ENCODE measurements at regions not wholly inside any gene's neighbourhood (a gene's known extent, or its start where the extent isn't known, plus 50 kb on each side); places are given as distances from the start of the nearest gene placed in this dataset.

DNA sequence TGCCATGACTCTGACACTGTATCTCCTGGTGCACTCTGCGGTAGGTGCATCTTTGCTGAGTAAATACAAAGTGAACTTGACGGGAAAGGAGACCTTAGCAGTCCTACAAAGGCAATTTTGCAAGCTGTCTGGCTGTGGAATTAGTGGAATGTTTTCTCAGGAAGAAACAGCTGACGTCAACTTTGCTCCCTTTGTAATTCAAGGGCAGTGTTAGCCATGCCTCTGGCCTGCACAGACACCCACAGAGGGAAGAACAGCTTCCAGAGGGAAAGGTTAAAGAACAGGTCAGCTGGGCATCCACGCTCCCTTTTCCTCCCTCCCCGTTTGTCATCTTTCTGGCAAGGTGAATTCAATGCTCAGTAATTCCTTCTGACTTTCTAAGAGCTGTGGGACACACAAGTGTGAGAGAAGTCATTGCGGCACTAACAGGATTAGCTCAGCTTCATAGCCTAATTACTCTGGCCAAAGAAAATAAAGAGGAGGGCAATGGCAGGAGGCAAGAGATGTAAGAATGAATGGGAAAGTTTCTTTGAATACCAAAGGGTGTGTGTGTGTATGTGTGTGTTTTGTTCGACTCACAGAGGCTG lies 476.9 kb upstream of the GOT2 start (continued):
- TF ChIP-seq CBFB (CRISPR knock-in tag; IDR thresholded peaks at IDR 0.05): peak; percentile 64; the same call in 1 of the 2 replicates
- TF ChIP-seq, protein P1, sequence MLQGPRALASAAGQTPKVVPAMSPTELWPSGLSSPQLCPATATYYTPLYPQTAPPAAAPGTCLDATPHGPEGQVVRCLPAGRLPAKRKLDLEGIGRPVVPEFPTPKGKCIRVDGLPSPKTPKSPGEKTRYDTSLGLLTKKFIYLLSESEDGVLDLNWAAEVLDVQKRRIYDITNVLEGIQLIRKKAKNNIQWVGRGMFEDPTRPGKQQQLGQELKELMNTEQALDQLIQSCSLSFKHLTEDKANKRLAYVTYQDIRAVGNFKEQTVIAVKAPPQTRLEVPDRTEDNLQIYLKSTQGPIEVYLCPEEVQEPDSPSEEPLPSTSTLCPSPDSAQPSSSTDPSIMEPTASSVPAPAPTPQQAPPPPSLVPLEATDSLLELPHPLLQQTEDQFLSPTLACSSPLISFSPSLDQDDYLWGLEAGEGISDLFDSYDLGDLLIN (CRISPR knock-in tag; IDR thresholded peaks at IDR 0.05; ENCODE audit: borderline replicate concordance): no peak
- no peak for TF ChIP-seq ZNF451 (CRISPR knock-in tag; IDR thresholded peaks at IDR 0.05)
- TF ChIP-seq ELF1 (CRISPR knock-in tag; IDR thresholded peaks at IDR 0.05): no peak
- TF ChIP-seq, protein P2, sequence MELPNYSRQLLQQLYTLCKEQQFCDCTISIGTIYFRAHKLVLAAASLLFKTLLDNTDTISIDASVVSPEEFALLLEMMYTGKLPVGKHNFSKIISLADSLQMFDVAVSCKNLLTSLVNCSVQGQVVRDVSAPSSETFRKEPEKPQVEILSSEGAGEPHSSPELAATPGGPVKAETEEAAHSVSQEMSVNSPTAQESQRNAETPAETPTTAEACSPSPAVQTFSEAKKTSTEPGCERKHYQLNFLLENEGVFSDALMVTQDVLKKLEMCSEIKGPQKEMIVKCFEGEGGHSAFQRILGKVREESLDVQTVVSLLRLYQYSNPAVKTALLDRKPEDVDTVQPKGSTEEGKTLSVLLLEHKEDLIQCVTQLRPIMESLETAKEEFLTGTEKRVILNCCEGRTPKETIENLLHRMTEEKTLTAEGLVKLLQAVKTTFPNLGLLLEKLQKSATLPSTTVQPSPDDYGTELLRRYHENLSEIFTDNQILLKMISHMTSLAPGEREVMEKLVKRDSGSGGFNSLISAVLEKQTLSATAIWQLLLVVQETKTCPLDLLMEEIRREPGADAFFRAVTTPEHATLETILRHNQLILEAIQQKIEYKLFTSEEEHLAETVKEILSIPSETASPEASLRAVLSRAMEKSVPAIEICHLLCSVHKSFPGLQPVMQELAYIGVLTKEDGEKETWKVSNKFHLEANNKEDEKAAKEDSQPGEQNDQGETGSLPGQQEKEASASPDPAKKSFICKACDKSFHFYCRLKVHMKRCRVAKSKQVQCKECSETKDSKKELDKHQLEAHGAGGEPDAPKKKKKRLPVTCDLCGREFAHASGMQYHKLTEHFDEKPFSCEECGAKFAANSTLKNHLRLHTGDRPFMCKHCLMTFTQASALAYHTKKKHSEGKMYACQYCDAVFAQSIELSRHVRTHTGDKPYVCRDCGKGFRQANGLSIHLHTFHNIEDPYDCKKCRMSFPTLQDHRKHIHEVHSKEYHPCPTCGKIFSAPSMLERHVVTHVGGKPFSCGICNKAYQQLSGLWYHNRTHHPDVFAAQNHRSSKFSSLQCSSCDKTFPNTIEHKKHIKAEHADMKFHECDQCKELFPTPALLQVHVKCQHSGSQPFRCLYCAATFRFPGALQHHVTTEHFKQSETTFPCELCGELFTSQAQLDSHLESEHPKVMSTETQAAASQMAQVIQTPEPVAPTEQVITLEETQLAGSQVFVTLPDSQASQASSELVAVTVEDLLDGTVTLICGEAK (IDR thresholded peaks at IDR 0.05): no peak
- TF ChIP-seq, protein P2 (CRISPR knock-in tag; IDR thresholded peaks at IDR 0.05): no peak
- peak; percentile 88 for TF ChIP-seq BCL6 (CRISPR knock-in tag; IDR thresholded peaks at IDR 0.05)
- no peak; the same call in 1 of the 2 replicates for TF ChIP-seq ZNF768 (CRISPR knock-in tag; IDR thresholded peaks at IDR 0.05)
- TF ChIP-seq, protein P3, sequence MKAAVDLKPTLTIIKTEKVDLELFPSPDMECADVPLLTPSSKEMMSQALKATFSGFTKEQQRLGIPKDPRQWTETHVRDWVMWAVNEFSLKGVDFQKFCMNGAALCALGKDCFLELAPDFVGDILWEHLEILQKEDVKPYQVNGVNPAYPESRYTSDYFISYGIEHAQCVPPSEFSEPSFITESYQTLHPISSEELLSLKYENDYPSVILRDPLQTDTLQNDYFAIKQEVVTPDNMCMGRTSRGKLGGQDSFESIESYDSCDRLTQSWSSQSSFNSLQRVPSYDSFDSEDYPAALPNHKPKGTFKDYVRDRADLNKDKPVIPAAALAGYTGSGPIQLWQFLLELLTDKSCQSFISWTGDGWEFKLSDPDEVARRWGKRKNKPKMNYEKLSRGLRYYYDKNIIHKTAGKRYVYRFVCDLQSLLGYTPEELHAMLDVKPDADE (CRISPR knock-in tag; IDR thresholded peaks at IDR 0.05): no peak
- TF ChIP-seq ZNF317 (CRISPR knock-in tag; IDR thresholded peaks at IDR 0.05): no peak
- no peak for TF ChIP-seq ASH2L (IDR thresholded peaks at IDR 0.05; ENCODE audit: insufficient read length, low read depth, low read length)
- TF ChIP-seq ZBTB3 (CRISPR knock-in tag; IDR thresholded peaks at IDR 0.05; ENCODE audit: borderline replicate concordance, low read depth): no peak
- 0 out of 2 replicates have a peak, but pooled peaks have one; percentile 64 for TF ChIP-seq TRIM24 (CRISPR knock-in tag; IDR thresholded peaks at IDR 0.05)
- TF ChIP-seq ZNF589 (CRISPR knock-in tag; conservative IDR thresholded peaks at IDR 0.05): no peak
- TF ChIP-seq NFRKB (IDR thresholded peaks at IDR 0.05): no peak
- TF ChIP-seq SRSF4 (IDR thresholded peaks at IDR 0.05; ENCODE audit: low read depth, low read length, poor library complexity, severe bottlenecking): no peak
- no peak for TF ChIP-seq IKZF1 (IDR thresholded peaks at IDR 0.05)
- no peak for TF ChIP-seq ZNF343 (CRISPR knock-in tag; IDR thresholded peaks at IDR 0.05)
- no peak for TF ChIP-seq TAF1 (CRISPR knock-in tag; IDR thresholded peaks at IDR 0.05)
- peak; percentile 91 to 95 for TF ChIP-seq MAFK (conservative IDR thresholded peaks at IDR 0.05 in 1 of 2, IDR thresholded peaks at IDR 0.05 in 1 of 2; ENCODE audit: low read length in 2 of 2)
- TF ChIP-seq IRX3 (CRISPR knock-in tag; IDR thresholded peaks at IDR 0.05; ENCODE audit: borderline replicate concordance, low read depth): no peak

All from HepG2 (cell line).